Urothelium cell line (cell line): ENCODE measurements at regions not wholly inside any gene's neighbourhood (a gene's known extent, or its start where the extent isn't known, plus 50 kb on each side); places are given as distances from the start of the nearest gene placed in this dataset.
"Not testable (repeated sequence)": the region's sequence is repeated elsewhere in the genome, so short reads cannot be mapped to it uniquely, and the experiment has no call there.

Source experiments
- DNase-seq: peaks from one replicate; pipeline ENCODE4 v3.0.0; 2011; ENCODE audit warnings: low spot score, mixed read lengths
- FAIRE-seq: peaks from 2 replicates; lab custom pipeline; 2011; peaks lifted over from hg19 to GRCh38; lab: Jason Lieb, UNC

GRCh38 chr4:43089730-43090129 is 197.2 kb downstream of the GRXCR1 start:
- DNase-seq (peak; percentile 55), FAIRE-seq (no peak)

- no peak for FAIRE-seq
- no peak for DNase-seq
Observed at GRCh38 chr4:43103048-43103447, 210.5 kb downstream of the GRXCR1 start.

GRCh38 chr4:43112139-43112538 is 219.6 kb downstream of the GRXCR1 start:
- FAIRE-seq = no peak
- DNase-seq = no peak

GRCh38 chr4:43113196-43113595 is 220.7 kb downstream of the GRXCR1 start:
- DNase-seq (no peak), FAIRE-seq (no peak)

- no peak for FAIRE-seq
- DNase-seq = no peak
Observed at GRCh38 chr4:43126595-43126994, 234.1 kb downstream of the GRXCR1 start.

GRCh38 chr4:43130228-43131021 is 237.9 kb downstream of the GRXCR1 start:
- FAIRE-seq (no peak), DNase-seq (no peak)

- peak; percentile 66 for DNase-seq
- FAIRE-seq = no peak
Observed at GRCh38 chr4:43132010-43132582, 239.6 kb downstream of the GRXCR1 start.

GRCh38 chr4:43133566-43133965 is 241.1 kb downstream of the GRXCR1 start:
- no peak for FAIRE-seq
- DNase-seq = no peak

- FAIRE-seq = no peak
Observed at GRCh38 chr4:43136752-43137151, 244.2 kb downstream of the GRXCR1 start.

GRCh38 chr4:43146198-43146597 is 253.7 kb downstream of the GRXCR1 start:
- FAIRE-seq (no peak), DNase-seq (no peak)

More at GRCh38 chr4:43136752-43137151, 244.2 kb downstream of the GRXCR1 start:
- DNase-seq = no peak

GRCh38 chr4:43148481-43148880 is 256.0 kb downstream of the GRXCR1 start:
- no peak for DNase-seq
- FAIRE-seq = no peak

- DNase-seq (no peak), FAIRE-seq (no peak)
Observed at GRCh38 chr4:43163101-43163792, 270.7 kb downstream of the GRXCR1 start.

GRCh38 chr4:43189741-43190140 is 297.2 kb downstream of the GRXCR1 start:
- FAIRE-seq = no peak
- DNase-seq = no peak

GRCh38 chr4:43212576-43212975 is 320.1 kb downstream of the GRXCR1 start:
- DNase-seq, FAIRE-seq: not testable (repeated sequence)

- DNase-seq = no peak
- no peak for FAIRE-seq
Observed at GRCh38 chr4:43223820-43224219, 331.3 kb downstream of the GRXCR1 start.

- DNase-seq (no peak), FAIRE-seq (no peak)
Observed at GRCh38 chr4:43224559-43224958, 332.0 kb downstream of the GRXCR1 start.

- FAIRE-seq (no peak), DNase-seq (no peak)
Observed at GRCh38 chr4:43233321-43233720, 340.8 kb downstream of the GRXCR1 start.

- FAIRE-seq = no peak
- DNase-seq = peak; percentile 23
Observed at GRCh38 chr4:43234626-43235415, 342.3 kb downstream of the GRXCR1 start.

- DNase-seq = no peak
- FAIRE-seq = no peak
Observed at GRCh38 chr4:43238008-43238407, 345.5 kb downstream of the GRXCR1 start.

- FAIRE-seq (no peak), DNase-seq (no peak)
Observed at GRCh38 chr4:43238585-43238984, 346.1 kb downstream of the GRXCR1 start.

GRCh38 chr4:43241104-43241503 is 348.6 kb downstream of the GRXCR1 start:
- no peak for FAIRE-seq
- no peak for DNase-seq
